Embryonic facial prominence (tissue), 1 donor: ENCODE measurements at regions not wholly inside any gene's neighbourhood (a gene's known extent, or its start where the extent isn't known, plus 50 kb on each side); places are given as distances from the start of the nearest gene placed in this dataset.

Experiments used
- DNase-seq: peaks from one replicate; pipeline ENCODE4 v3.0.0-alpha.2; 2016; ENCODE audit errors: extremely low spot score

GRCh38 chr2:144333143-144333555 is 186.8 kb downstream of the ZEB2 start:
- DNase-seq, result no peak

- DNase-seq, result peak; percentile 69
Observed at GRCh38 chr2:144332356-144333142, 187.4 kb downstream of the ZEB2 start.

GRCh38 chr2:144331674-144332355 is 188.1 kb downstream of the ZEB2 start:
- peak; percentile 17 for DNase-seq

- no peak for DNase-seq
Observed at GRCh38 chr2:144330951-144331673, 188.8 kb downstream of the ZEB2 start.

- DNase-seq, result no peak
Observed at GRCh38 chr2:144329472-144329871, 190.4 kb downstream of the ZEB2 start.

- no peak for DNase-seq
Observed at GRCh38 chr2:144328938-144329337, 191.0 kb downstream of the ZEB2 start.

GRCh38 chr2:144326825-144327224 is 193.1 kb downstream of the ZEB2 start:
- DNase-seq, result no peak

GRCh38 chr2:144325086-144325485 is 194.8 kb downstream of the ZEB2 start:
- DNase-seq, result no peak

- no peak for DNase-seq
Observed at GRCh38 chr2:144324446-144325045, 195.4 kb downstream of the ZEB2 start.

- no peak for DNase-seq
Observed at GRCh38 chr2:144323946-144324345, 196.0 kb downstream of the ZEB2 start.

GRCh38 chr2:144322379-144322778 is 197.5 kb downstream of the ZEB2 start:
- no peak for DNase-seq

GRCh38 chr2:144320491-144320890 is 199.4 kb downstream of the ZEB2 start:
- no peak for DNase-seq

GRCh38 chr2:144317071-144317738 is 202.7 kb downstream of the ZEB2 start:
- DNase-seq, result no peak

GRCh38 chr2:144310889-144311608 is 208.9 kb downstream of the ZEB2 start:
- DNase-seq, result no peak

- DNase-seq, result no peak
Observed at GRCh38 chr2:144310484-144310883, 209.4 kb downstream of the ZEB2 start.

GRCh38 chr2:144307711-144308110 is 212.2 kb downstream of the ZEB2 start:
- no peak for DNase-seq

- DNase-seq, result no peak
Observed at GRCh38 chr2:144304202-144304601, 215.7 kb downstream of the ZEB2 start.

GRCh38 chr2:144300632-144301031 is 219.3 kb downstream of the ZEB2 start:
- no peak for DNase-seq

GRCh38 chr2:144290276-144290675 is 229.6 kb downstream of the ZEB2 start:
- DNase-seq, result no peak

- DNase-seq, result no peak
Observed at GRCh38 chr2:144288438-144288837, 231.5 kb downstream of the ZEB2 start.

GRCh38 chr2:144285324-144285723 is 234.6 kb downstream of the ZEB2 start:
- DNase-seq, result no peak
